Keratinocyte (primary cell): ENCODE measurements at regions not wholly inside any gene's neighbourhood (a gene's known extent, or its start where the extent isn't known, plus 50 kb on each side); places are given as distances from the start of the nearest gene placed in this dataset.

Experiments
- EZH2 ChIP-seq: IDR thresholded peaks from one replicate; pipeline ENCODE4 v1.6.1; 2012; ENCODE audit warnings: inconsistent platforms, mild to moderate bottlenecking, low read length, moderate library complexity
- TF ChIP-seq, protein P1 (sequence below), 3 experiments: IDR thresholded peaks in 1 of 3; conservative IDR thresholded peaks in 1 of 3; optimal IDR thresholded peaks in 1 of 3; 2 replicates in 2 of 3; 3 replicates in 1 of 3; pipeline versions ENCODE3 to v1.5.1; 2011; ENCODE audit warnings: low read length in 3 of 3, mild to moderate bottlenecking in 3 of 3, moderate library complexity in 2 of 3, control low read depth in 1 of 3, inconsistent platforms in 1 of 3; ENCODE audit not compliant: insufficient read depth in 2 of 3; ENCODE audit errors: extremely low read depth in 1 of 3

DNA sequence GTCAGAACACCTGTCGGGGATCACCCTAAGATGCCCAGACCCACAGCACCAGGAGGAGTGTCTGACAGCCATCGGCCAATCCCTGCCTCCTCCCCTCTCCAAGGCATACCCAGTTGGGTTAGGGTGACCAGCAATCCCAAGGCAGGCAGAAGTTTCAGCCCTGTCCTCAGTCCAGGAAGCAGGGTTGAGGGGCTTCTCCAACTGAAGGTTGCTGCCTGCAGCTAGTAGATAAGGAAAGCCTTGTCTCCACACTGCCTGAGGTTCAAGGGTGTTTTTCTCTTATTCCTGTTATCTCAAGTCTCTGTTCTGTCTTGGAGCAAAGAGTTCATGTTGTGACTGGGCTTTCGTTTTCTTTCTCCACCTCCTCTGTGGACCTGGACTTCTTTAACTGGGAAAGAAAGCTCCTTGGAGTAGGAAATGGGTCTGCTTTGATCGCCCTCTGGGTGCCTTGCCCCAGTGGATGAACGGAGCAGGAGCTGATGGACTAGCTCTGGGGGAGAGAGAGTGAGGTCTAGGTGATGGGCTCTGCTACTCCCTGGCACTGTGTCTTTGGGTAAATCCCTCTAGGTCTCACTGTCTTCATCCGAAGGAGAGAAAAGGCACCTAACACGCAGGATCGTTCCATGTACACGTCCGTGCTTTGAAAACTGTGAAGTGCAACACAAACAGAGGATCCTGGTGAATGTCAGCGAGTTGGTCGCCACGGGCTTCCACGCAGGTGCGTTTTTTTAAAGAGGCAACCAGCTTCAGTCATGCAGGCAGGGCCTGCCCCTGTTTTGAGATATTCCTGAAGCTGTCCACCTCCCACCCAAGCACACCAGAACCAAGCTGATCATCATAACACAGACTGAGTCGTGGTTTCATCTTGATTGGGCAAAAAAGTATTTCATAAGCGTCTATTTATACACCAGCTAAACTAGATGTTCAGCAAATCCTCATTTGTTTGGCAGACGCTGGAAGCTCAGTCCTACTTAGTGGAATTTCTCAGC lies 52.5 kb upstream of the FOXN3 start:
- TF ChIP-seq, protein P1, sequence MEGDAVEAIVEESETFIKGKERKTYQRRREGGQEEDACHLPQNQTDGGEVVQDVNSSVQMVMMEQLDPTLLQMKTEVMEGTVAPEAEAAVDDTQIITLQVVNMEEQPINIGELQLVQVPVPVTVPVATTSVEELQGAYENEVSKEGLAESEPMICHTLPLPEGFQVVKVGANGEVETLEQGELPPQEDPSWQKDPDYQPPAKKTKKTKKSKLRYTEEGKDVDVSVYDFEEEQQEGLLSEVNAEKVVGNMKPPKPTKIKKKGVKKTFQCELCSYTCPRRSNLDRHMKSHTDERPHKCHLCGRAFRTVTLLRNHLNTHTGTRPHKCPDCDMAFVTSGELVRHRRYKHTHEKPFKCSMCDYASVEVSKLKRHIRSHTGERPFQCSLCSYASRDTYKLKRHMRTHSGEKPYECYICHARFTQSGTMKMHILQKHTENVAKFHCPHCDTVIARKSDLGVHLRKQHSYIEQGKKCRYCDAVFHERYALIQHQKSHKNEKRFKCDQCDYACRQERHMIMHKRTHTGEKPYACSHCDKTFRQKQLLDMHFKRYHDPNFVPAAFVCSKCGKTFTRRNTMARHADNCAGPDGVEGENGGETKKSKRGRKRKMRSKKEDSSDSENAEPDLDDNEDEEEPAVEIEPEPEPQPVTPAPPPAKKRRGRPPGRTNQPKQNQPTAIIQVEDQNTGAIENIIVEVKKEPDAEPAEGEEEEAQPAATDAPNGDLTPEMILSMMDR (optimal IDR thresholded peaks at IDR 0.05 in 1 of 3, IDR thresholded peaks at IDR 0.05 in 1 of 3, conservative IDR thresholded peaks at IDR 0.05 in 1 of 3; ENCODE audit: extremely low read depth in 1 of 3, insufficient read depth in 2 of 3, low read length in 3 of 3): no peak
- TF ChIP-seq EZH2: no peak
